Fibroblast of skin of right biceps (primary cell): ENCODE measurements at regions not wholly inside any gene's neighbourhood (a gene's known extent, or its start where the extent isn't known, plus 50 kb on each side); places are given as distances from the start of the nearest gene placed in this dataset.
"Not testable (repeated sequence)": the region's sequence is repeated elsewhere in the genome, so short reads cannot be mapped to it uniquely, and the experiment has no call there.

Experiments
- DNase-seq: peaks from one replicate; pipeline ENCODE4 v3.0.0-alpha.2; 2013

- DNase-seq = peak; percentile 59
These were observed 100.5 kb upstream of the SNX2 start for GRCh38 chr5:122674385-122674784.

GRCh38 chr5:122680623-122681350, 94.1 kb upstream of the SNX2 start:
- no peak for DNase-seq

- DNase-seq = no peak
These were observed 91.2 kb upstream of the SNX2 start for GRCh38 chr5:122683631-122684030.

GRCh38 chr5:122690266-122690665, 84.6 kb upstream of the SNX2 start:
- no peak for DNase-seq

- DNase-seq = no peak
These were observed 82.9 kb upstream of the SNX2 start for GRCh38 chr5:122691931-122692330.

GRCh38 chr5:122693963-122694362, 80.9 kb upstream of the SNX2 start:
- no peak for DNase-seq

GRCh38 chr5:122694884-122695283, 80.0 kb upstream of the SNX2 start:
- no peak for DNase-seq

- DNase-seq = not testable (repeated sequence)
These were observed 78.1 kb upstream of the SNX2 start for GRCh38 chr5:122696735-122697134.

GRCh38 chr5:122697191-122697590, 77.7 kb upstream of the SNX2 start:
- peak; percentile 65 for DNase-seq

GRCh38 chr5:122699201-122699600, 75.7 kb upstream of the SNX2 start:
- DNase-seq = peak; percentile 72

GRCh38 chr5:122701640-122702523, 73.0 kb upstream of the SNX2 start:
- DNase-seq = no peak

GRCh38 chr5:122702524-122702875, 72.4 kb upstream of the SNX2 start:
- DNase-seq = no peak

- peak; percentile 27 for DNase-seq
These were observed 71.7 kb upstream of the SNX2 start for GRCh38 chr5:122703203-122703602.

- peak; percentile 58 for DNase-seq
These were observed 70.4 kb upstream of the SNX2 start for GRCh38 chr5:122704247-122705036.

- DNase-seq = peak; percentile 21
These were observed 69.0 kb upstream of the SNX2 start for GRCh38 chr5:122705851-122706250.

GRCh38 chr5:122707796-122708195, 67.1 kb upstream of the SNX2 start:
- peak; percentile 12 for DNase-seq

- DNase-seq = no peak
These were observed 61.8 kb upstream of the SNX2 start for GRCh38 chr5:122713041-122713440.

GRCh38 chr5:122715095-122715494, 59.8 kb upstream of the SNX2 start:
- DNase-seq = peak; percentile 76

GRCh38 chr5:122718611-122719010, 56.3 kb upstream of the SNX2 start:
- DNase-seq = no peak

GRCh38 chr5:122719991-122720746, 54.7 kb upstream of the SNX2 start:
- no peak for DNase-seq

GRCh38 chr5:122721127-122721526, 53.8 kb upstream of the SNX2 start:
- DNase-seq = no peak

- DNase-seq = no peak
These were observed 52.5 kb upstream of the SNX2 start for GRCh38 chr5:122722341-122722740.
